Panc1 (cell line): ENCODE measurements at regions not wholly inside any gene's neighbourhood (a gene's known extent, or its start where the extent isn't known, plus 50 kb on each side); places are given as distances from the start of the nearest gene placed in this dataset.

Source experiments
- ATAC-seq: fragments of 200-7000 bp; cut with Tn5 transposase; 2 replicates; pipeline ENCODE4 v1.9.1; 2020; ENCODE audit warnings: mild to moderate bottlenecking, moderate library complexity
- BruUV-seq: library from RNA; stranded (reverse); fragments of 400-500 nt; replicated peaks from 2 replicates; lab custom pipeline; 2021; lab: Mats Ljungman, UMichigan
- CTCF ChIA-PET: fragments of 300-600 bp; sonication (Branson Sonifier 250); formaldehyde crosslinking; loops from one replicate; lab custom pipeline; 2022; ENCODE audit warnings: antibody characterized with exemption; lab: Charles Lee
- POLR2A ChIA-PET: fragments of 300-600 bp; sonication (Branson Sonifier 250); formaldehyde crosslinking; loops from one replicate; lab custom pipeline; 2022; ENCODE audit warnings: antibody characterized with exemption; lab: Charles Lee
- DNase-seq: peaks from one replicate; pipeline ENCODE4 v3.0.0-alpha.2; 2010; ENCODE audit warnings: low read depth, low spot score
- H3K27ac ChIP-seq: 2 replicates; pipeline ENCODE4 v1.5.1; 2011; ENCODE audit warnings: mild to moderate bottlenecking, low read length, inconsistent platforms
- H3K27me3 ChIP-seq: fragments of 200-500 bp; sonication (Bioruptor generic); 2 replicates; pipeline ENCODE4 v1.6.0; 2014; ENCODE audit warnings: low read length, inconsistent platforms; ENCODE audit not compliant: control insufficient read depth, insufficient read depth
- H3K36me3 ChIP-seq: fragments of 200-500 bp; sonication (Bioruptor generic); 2 replicates; pipeline ENCODE4 v1.5.1; 2014; ENCODE audit warnings: inconsistent platforms, mild to moderate bottlenecking, low read length, moderate library complexity; ENCODE audit not compliant: control insufficient read depth, insufficient read depth
- H3K4me1 ChIP-seq: 2 replicates; pipeline ENCODE4 v1.5.1; 2011; ENCODE audit warnings: inconsistent platforms, mild to moderate bottlenecking, low read length, moderate library complexity; ENCODE audit not compliant: control insufficient read depth, insufficient read depth
- H3K4me3 ChIP-seq, 2 experiments: 2 replicates each; pipeline ENCODE4 v1.5.1; 2011 to 2012; ENCODE audit warnings: low read depth in 2 of 2, low read length in 2 of 2, mild to moderate bottlenecking in 2 of 2, inconsistent platforms in 1 of 2, moderate library complexity in 1 of 2
- H3K9me3 ChIP-seq: fragments of 200-500 bp; sonication (Bioruptor generic); 2 replicates; pipeline ENCODE4 v1.5.1; 2014; ENCODE audit warnings: low read depth, mild to moderate bottlenecking, inconsistent platforms, low read length, moderate library complexity; ENCODE audit not compliant: control insufficient read depth, insufficient read depth
- POLR2AphosphoS5 ChIP-seq: IDR thresholded peaks from 2 replicates; pipeline ENCODE4 v1.6.1; 2012; ENCODE audit warnings: mild to moderate bottlenecking, low read depth, low read length, moderate library complexity
- SIN3A ChIP-seq: IDR thresholded peaks from 2 replicates; pipeline ENCODE4 v1.6.1; 2012; ENCODE audit warnings: low read depth, mild to moderate bottlenecking, low read length, moderate library complexity, borderline replicate concordance; ENCODE audit not compliant: insufficient read depth
- TCF7L2 ChIP-seq: IDR thresholded peaks from 2 replicates; pipeline ENCODE4 v1.6.1; 2011; ENCODE audit warnings: mild to moderate bottlenecking, low read depth, low read length, inconsistent platforms
- in situ Hi-C: cut with HindIII; loops from 2 replicates; pipeline ENCODE4 v1.10.0; 2016; ENCODE audit warnings: low sequenced_read_pairs, low pct_unique_long_range_greater_than_20kb
- intact Hi-C: fragments of 100-400 bp; cut with micrococcal nuclease; formaldehyde crosslinking; loops from one replicate; pipeline ENCODE4 v1.10.0; 2022; ENCODE audit not compliant: unreplicated experiment
- TF ChIP-seq, protein P1 (sequence below): fragments of 450-650 bp; IDR thresholded peaks from 2 replicates; pipeline ENCODE4 v1.5.1; 2017; ENCODE audit warnings: mild to moderate bottlenecking
- TF ChIP-seq, protein P2 (sequence below), 2 experiments: IDR thresholded peaks; 2 replicates each; pipeline ENCODE4 v1.6.1; 2011 to 2012; ENCODE audit warnings: low read depth in 2 of 2, control low read depth in 1 of 2, low read length in 1 of 2, mild to moderate bottlenecking in 1 of 2, moderate library complexity in 1 of 2; ENCODE audit not compliant: insufficient read depth in 1 of 2

DNA sequence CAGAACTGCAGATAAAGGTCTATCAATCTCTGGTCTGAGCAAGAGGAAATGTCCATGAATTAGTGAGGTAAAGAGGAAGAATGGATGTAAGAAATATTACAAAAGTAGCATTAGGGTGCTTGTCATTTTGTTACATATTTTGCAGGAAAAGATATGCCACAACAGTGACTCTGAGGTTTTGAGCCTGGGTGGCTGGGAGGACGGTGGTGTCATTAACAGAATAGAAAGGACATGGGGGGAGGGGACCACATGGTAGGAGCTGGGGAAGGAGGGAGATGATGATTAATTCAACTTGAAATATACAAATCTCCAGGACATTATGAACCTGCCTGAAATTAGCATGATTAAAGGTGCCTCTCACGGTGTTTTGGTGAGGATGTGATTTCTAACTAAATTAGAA lies 245.5 kb upstream of the MDFIC2 start:
- Histone ChIP-seq H3K36me3 (no peaks in the 10 kb centered on the region), H3K4me1 (no peaks in the 10 kb centered on the region), H3K4me3 (no peak overlapping the region), H3K27me3 (no peaks in the 10 kb centered on the region), H3K27ac (no peak overlapping the region), H3K9me3 (no peaks in the 10 kb centered on the region)
- TF ChIP-seq TCF7L2 (no peak), POLR2AphosphoS5 (no peak), SIN3A (no peak)
- TF ChIP-seq, protein P1, sequence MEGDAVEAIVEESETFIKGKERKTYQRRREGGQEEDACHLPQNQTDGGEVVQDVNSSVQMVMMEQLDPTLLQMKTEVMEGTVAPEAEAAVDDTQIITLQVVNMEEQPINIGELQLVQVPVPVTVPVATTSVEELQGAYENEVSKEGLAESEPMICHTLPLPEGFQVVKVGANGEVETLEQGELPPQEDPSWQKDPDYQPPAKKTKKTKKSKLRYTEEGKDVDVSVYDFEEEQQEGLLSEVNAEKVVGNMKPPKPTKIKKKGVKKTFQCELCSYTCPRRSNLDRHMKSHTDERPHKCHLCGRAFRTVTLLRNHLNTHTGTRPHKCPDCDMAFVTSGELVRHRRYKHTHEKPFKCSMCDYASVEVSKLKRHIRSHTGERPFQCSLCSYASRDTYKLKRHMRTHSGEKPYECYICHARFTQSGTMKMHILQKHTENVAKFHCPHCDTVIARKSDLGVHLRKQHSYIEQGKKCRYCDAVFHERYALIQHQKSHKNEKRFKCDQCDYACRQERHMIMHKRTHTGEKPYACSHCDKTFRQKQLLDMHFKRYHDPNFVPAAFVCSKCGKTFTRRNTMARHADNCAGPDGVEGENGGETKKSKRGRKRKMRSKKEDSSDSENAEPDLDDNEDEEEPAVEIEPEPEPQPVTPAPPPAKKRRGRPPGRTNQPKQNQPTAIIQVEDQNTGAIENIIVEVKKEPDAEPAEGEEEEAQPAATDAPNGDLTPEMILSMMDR = no peak
- TF ChIP-seq, protein P2, sequence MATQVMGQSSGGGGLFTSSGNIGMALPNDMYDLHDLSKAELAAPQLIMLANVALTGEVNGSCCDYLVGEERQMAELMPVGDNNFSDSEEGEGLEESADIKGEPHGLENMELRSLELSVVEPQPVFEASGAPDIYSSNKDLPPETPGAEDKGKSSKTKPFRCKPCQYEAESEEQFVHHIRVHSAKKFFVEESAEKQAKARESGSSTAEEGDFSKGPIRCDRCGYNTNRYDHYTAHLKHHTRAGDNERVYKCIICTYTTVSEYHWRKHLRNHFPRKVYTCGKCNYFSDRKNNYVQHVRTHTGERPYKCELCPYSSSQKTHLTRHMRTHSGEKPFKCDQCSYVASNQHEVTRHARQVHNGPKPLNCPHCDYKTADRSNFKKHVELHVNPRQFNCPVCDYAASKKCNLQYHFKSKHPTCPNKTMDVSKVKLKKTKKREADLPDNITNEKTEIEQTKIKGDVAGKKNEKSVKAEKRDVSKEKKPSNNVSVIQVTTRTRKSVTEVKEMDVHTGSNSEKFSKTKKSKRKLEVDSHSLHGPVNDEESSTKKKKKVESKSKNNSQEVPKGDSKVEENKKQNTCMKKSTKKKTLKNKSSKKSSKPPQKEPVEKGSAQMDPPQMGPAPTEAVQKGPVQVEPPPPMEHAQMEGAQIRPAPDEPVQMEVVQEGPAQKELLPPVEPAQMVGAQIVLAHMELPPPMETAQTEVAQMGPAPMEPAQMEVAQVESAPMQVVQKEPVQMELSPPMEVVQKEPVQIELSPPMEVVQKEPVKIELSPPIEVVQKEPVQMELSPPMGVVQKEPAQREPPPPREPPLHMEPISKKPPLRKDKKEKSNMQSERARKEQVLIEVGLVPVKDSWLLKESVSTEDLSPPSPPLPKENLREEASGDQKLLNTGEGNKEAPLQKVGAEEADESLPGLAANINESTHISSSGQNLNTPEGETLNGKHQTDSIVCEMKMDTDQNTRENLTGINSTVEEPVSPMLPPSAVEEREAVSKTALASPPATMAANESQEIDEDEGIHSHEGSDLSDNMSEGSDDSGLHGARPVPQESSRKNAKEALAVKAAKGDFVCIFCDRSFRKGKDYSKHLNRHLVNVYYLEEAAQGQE (IDR thresholded peaks at IDR 0.05; ENCODE audit: insufficient read depth in 1 of 2, low read depth in 2 of 2, low read length in 1 of 2) = no peak
- DNase-seq (no peak), ATAC-seq (no peak)
- ChIA-PET POLR2A (no interaction called here), CTCF (no interaction called here)
- in situ Hi-C loops (no loop called here), intact Hi-C loops (no loop called here)
- BruUV-seq = no TSS peak

DNA sequence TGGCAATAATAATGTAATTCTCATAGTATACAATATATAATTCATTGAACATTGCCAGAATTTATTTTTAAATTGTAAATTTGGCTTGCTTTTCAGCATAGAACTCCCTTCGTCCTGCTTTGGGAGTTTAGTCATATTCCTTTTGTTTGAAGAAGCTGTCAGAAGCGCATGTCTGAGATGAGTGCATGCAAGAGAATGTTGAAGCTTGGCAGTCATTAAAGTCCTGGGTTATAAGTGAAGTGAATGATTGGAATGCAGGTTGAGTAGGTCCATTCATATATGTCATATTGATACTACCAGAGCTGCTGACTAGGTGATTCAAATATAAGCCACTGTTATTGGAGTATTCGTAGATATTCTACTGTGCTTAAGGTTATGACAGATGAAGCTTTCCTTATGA lies 243.6 kb upstream of the MDFIC2 start:
- BruUV-seq = no TSS peak
- CTCF ChIA-PET = no interaction called here
- H3K4me3 ChIP-seq = no peak overlapping the region
- no peaks in the 10 kb centered on the region for H3K4me1 ChIP-seq
- H3K36me3 ChIP-seq = no peaks in the 10 kb centered on the region
- TF ChIP-seq, protein P1 = no peak
- TF ChIP-seq TCF7L2 (no peak), POLR2AphosphoS5 (no peak), SIN3A (no peak)
- TF ChIP-seq, protein P2 (IDR thresholded peaks at IDR 0.05; ENCODE audit: insufficient read depth in 1 of 2, low read depth in 2 of 2, low read length in 1 of 2) = no peak
- in situ Hi-C loops (no loop called here), intact Hi-C loops (no loop called here)
- no peak for DNase-seq
- no peaks in the 10 kb centered on the region for H3K9me3 ChIP-seq
- no peak overlapping the region for H3K27ac ChIP-seq
- no peaks in the 10 kb centered on the region for H3K27me3 ChIP-seq
- POLR2A ChIA-PET = no interaction called here
- ATAC-seq = no peak
